OCI-LY3 (cell line): ENCODE measurements at regions not wholly inside any gene's neighbourhood (a gene's known extent, or its start where the extent isn't known, plus 50 kb on each side); places are given as distances from the start of the nearest gene placed in this dataset.

ENCODE experiments used
- H2AFZ ChIP-seq: fragments of 200-600, 300-600 bp; shearing (Covaris generic); 2 replicates; pipeline ENCODE4 v1.6.0; 2014; ENCODE audit warnings: antibody characterized with exemption, low read depth, low read length
- H3K27ac ChIP-seq: fragments of 200-600, 300-600 bp; sonication (generic); 2 replicates; pipeline ENCODE4 v1.5.1; 2014; ENCODE audit warnings: mild to moderate bottlenecking, low read length, moderate library complexity, mixed read lengths
- H3K27me3 ChIP-seq: fragments of 200-600, 300-600 bp; sonication (generic); 2 replicates; pipeline ENCODE4 v1.6.1; 2014; ENCODE audit warnings: low read depth, low read length, mixed read lengths
- H3K36me3 ChIP-seq: fragments of 200-600, 300-600 bp; sonication (generic); replicated peaks from 2 replicates; pipeline ENCODE3; 2014; ENCODE audit warnings: low read depth, low read length, mixed read lengths
- H3K4me1 ChIP-seq: fragments of 300-600, 200-600 bp; sonication (generic); 2 replicates; pipeline ENCODE4 v1.6.1; 2014; ENCODE audit warnings: low read length, mixed read lengths
- H3K4me2 ChIP-seq: fragments of 200-600, 300-600 bp; sonication (generic); 2 replicates; pipeline ENCODE4 v1.6.1; 2014; ENCODE audit warnings: low read length, mixed read lengths
- H3K4me3 ChIP-seq: fragments of 300-600, 200-600 bp; sonication (generic); 2 replicates; pipeline ENCODE4 v1.5.1; 2014; ENCODE audit warnings: antibody characterized with exemption, mild to moderate bottlenecking, low read length, moderate library complexity
- H3K79me2 ChIP-seq: fragments of 300-600, 200-600 bp; shearing (Covaris generic); 2 replicates; pipeline ENCODE4 v1.6.1; 2014; ENCODE audit warnings: mild to moderate bottlenecking, low read length, mixed read lengths
- H3K9ac ChIP-seq: fragments of 300-600, 200-600 bp; shearing (Covaris generic); 2 replicates; pipeline ENCODE4 v1.6.0; 2014; ENCODE audit warnings: mild to moderate bottlenecking, low read length, moderate library complexity
- H3K9me3 ChIP-seq: fragments of 200-600, 300-600 bp; shearing (Covaris generic); 2 replicates; pipeline ENCODE4 v1.6.1; 2014; ENCODE audit warnings: low read length, mixed read lengths; ENCODE audit not compliant: insufficient read depth
- H4K20me1 ChIP-seq: fragments of 200-600, 300-600 bp; sonication (generic); 2 replicates; pipeline ENCODE4 v1.6.1; 2016; ENCODE audit warnings: low read length, mixed read lengths; ENCODE audit not compliant: insufficient read depth
- EZH2phosphoT487 ChIP-seq: fragments of 200-600 bp; shearing (Covaris generic); IDR thresholded peaks from 2 replicates; pipeline ENCODE4 v1.6.1; 2018; ENCODE audit warnings: antibody characterized with exemption, mixed run types, low read depth
- TF ChIP-seq, protein P1 (sequence below): fragments of 200-600, 300-600 bp; sonication (generic); IDR thresholded peaks from 2 replicates; pipeline ENCODE4 v1.5.1; 2014; ENCODE audit warnings: antibody characterized with exemption, low read length, low read depth

DNA sequence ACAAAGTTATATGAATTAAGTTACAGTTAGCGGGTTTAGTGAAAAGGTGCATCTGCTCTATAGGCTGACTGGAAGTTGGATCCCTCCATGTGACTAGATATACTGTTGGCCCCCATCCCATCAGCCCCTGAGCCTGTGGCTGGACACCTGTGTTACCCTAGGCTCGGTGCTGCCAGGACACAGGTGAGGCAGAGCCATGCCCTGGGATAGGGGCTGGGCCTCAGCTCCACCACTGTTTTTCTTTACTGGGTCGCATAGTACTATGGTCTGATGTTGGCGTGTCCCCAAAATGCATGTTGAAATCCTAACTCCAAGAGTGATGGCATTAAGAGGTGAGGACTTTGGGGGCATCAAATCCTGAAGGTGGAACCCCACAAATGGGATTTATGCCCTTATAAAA is 638.6 kb upstream of the ID2 start:
- peaks cover 4% of the 10 kb centered on the region for H3K9me3 ChIP-seq
- H3K4me1 ChIP-seq, result no peaks in the 10 kb centered on the region
- no peaks in the 10 kb centered on the region for H3K36me3 ChIP-seq
- no peak for TF ChIP-seq EZH2phosphoT487
- TF ChIP-seq, protein P1, sequence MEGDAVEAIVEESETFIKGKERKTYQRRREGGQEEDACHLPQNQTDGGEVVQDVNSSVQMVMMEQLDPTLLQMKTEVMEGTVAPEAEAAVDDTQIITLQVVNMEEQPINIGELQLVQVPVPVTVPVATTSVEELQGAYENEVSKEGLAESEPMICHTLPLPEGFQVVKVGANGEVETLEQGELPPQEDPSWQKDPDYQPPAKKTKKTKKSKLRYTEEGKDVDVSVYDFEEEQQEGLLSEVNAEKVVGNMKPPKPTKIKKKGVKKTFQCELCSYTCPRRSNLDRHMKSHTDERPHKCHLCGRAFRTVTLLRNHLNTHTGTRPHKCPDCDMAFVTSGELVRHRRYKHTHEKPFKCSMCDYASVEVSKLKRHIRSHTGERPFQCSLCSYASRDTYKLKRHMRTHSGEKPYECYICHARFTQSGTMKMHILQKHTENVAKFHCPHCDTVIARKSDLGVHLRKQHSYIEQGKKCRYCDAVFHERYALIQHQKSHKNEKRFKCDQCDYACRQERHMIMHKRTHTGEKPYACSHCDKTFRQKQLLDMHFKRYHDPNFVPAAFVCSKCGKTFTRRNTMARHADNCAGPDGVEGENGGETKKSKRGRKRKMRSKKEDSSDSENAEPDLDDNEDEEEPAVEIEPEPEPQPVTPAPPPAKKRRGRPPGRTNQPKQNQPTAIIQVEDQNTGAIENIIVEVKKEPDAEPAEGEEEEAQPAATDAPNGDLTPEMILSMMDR, result no peak
- no peak overlapping the region for H3K27ac ChIP-seq
- H3K4me3 ChIP-seq, result no peak overlapping the region
- H4K20me1 ChIP-seq, result no peaks in the 10 kb centered on the region
- H3K9ac ChIP-seq, result no peak overlapping the region
- no peak overlapping the region for H2AFZ ChIP-seq
- H3K27me3 ChIP-seq, result no peaks in the 10 kb centered on the region
- no peak overlapping the region for H3K4me2 ChIP-seq
- H3K79me2 ChIP-seq, result no peaks in the 10 kb centered on the region

DNA sequence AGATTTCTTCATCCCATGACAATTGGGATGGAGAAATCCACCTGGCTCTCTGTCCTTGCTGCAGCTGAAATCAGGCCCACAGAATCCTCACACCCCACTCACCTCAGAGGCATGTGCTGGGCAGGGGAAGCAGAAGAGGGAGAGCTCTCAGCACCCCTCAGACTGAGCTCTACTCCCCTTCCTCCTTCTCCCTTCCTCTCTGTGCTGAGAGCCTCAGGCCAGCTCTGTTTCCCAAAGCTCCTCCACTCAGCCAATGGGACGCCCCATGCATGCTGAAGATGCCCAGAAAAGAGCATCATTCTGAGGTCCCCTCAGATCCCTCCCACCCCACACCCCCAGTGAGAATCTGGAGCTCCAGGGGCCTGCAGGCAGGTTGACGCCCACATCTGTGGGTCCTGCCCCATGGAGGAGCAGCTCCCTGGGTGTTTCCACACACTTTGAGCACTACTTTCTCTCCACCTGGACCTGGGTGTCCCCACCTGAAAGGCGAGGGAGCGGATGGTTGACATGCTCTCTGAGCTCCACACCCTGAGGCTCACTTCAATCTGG is 637.7 kb upstream of the ID2 start:
- TF ChIP-seq, protein P1, result no peak
- TF ChIP-seq EZH2phosphoT487, result no peak
- Histone ChIP-seq H3K79me2 (no peaks in the 10 kb centered on the region), H3K9me3 (peaks cover 4% of the 10 kb centered on the region), H4K20me1 (no peaks in the 10 kb centered on the region), H3K36me3 (no peaks in the 10 kb centered on the region), H3K4me2 (no peak overlapping the region), H3K4me3 (no peak overlapping the region), H3K9ac (no peak overlapping the region), H2AFZ (no peak overlapping the region), H3K4me1 (no peaks in the 10 kb centered on the region), H3K27ac (no peak overlapping the region), H3K27me3 (no peaks in the 10 kb centered on the region)

DNA sequence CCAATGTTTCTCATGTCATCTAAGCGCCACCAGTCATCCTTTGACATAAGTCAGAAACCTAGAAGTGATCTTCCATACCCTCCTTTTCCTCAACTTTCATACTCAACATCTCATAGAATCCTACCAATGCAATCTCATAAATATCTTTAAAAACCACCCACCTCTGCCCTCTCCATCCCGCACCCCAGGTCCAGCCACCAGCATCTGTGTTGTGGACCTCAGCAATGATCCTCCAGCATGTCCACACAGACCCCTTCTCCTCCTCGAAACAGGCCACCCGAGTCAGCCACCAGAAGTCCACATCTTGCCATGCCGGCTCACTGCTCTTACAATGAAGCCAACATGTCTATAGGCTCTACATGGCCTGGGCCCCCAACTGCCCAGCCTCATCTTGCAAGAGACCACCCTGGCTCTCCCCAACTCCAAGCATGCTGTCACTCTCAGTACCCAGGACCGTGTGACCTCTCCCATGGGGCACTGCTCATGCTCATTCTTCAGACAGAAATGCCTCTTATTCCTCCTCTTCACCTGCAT is 636.7 kb upstream of the ID2 start:
- Histone ChIP-seq H4K20me1 (no peaks in the 10 kb centered on the region), H3K79me2 (no peaks in the 10 kb centered on the region), H3K27me3 (no peaks in the 10 kb centered on the region), H3K4me3 (no peak overlapping the region), H3K4me1 (peaks cover 9% of the 10 kb centered on the region), H3K27ac (no peak overlapping the region), H3K9me3 (peaks cover 4% of the 10 kb centered on the region), H3K4me2 (no peak overlapping the region), H3K36me3 (no peaks in the 10 kb centered on the region), H2AFZ (no peak overlapping the region), H3K9ac (no peak overlapping the region)
- no peak for TF ChIP-seq EZH2phosphoT487
- TF ChIP-seq, protein P1, result no peak

DNA sequence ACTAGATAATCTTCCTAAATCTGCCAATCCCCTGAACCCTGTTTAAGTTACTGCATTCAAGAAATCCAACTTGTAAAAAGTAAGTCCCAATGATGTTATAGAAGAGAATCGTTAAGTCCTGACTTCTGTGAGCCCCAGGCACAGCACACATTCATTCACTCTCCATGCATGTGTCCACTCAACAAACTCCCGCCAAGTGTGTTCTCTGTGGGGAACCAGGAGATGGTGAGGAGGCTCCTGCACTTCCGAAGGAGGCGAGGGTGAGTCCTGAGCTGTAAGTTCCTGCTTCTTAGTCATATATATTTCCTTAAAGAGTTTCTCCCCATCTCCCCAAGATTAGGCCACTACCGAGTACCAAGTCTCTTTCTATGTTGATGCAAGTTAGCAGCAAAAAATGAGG is 635.0 kb upstream of the ID2 start:
- Histone ChIP-seq H3K4me3 (no peak overlapping the region), H3K27me3 (no peaks in the 10 kb centered on the region), H3K27ac (no peak overlapping the region), H3K9me3 (peaks cover 4% of the 10 kb centered on the region), H3K79me2 (no peaks in the 10 kb centered on the region), H4K20me1 (no peaks in the 10 kb centered on the region), H3K4me2 (no peak overlapping the region), H3K36me3 (no peaks in the 10 kb centered on the region), H3K9ac (no peak overlapping the region), H2AFZ (no peak overlapping the region), H3K4me1 (peaks cover 16% of the 10 kb centered on the region)
- TF ChIP-seq, protein P1, result no peak
- TF ChIP-seq EZH2phosphoT487, result no peak
